Osteoblast (primary cell): ENCODE measurements at regions not wholly inside any gene's neighbourhood (a gene's known extent, or its start where the extent isn't known, plus 50 kb on each side); places are given as distances from the start of the nearest gene placed in this dataset.

Experiments used
- DNase-seq: peaks from one replicate; pipeline ENCODE4 v3.0.0; 2011; ENCODE audit warnings: low spot score, mixed read lengths; ENCODE audit not compliant: insufficient read length; ENCODE audit errors: missing footprints
- H2AFZ ChIP-seq: 2 replicates; pipeline ENCODE4 v1.6.0; 2011; ENCODE audit warnings: mild to moderate bottlenecking, low read length
- H3K27ac ChIP-seq: 2 replicates; pipeline ENCODE4 v1.5.1; 2011; ENCODE audit warnings: mild to moderate bottlenecking, low read depth, low read length, moderate library complexity
- H3K27me3 ChIP-seq: 2 replicates; pipeline ENCODE4 v1.6.0; 2012; ENCODE audit warnings: mild to moderate bottlenecking, control low read depth, inconsistent platforms, low read length, moderate library complexity; ENCODE audit not compliant: insufficient read depth
- H3K36me3 ChIP-seq: 2 replicates; pipeline ENCODE4 v1.5.1; 2011; ENCODE audit warnings: mild to moderate bottlenecking, low read length, control low read depth, moderate library complexity; ENCODE audit not compliant: insufficient read depth
- H3K4me1 ChIP-seq: 2 replicates; pipeline ENCODE4 v1.5.1; 2011; ENCODE audit warnings: mild to moderate bottlenecking, low read length, control low read depth, moderate library complexity; ENCODE audit not compliant: insufficient read depth
- H3K4me2 ChIP-seq: 2 replicates; pipeline ENCODE4 v1.6.0; 2011; ENCODE audit warnings: mild to moderate bottlenecking, low read length; ENCODE audit not compliant: insufficient read depth
- H3K4me3 ChIP-seq: fragments of 200-600 bp; sonication (generic); 3 replicates; pipeline ENCODE4 v1.5.1; 2012; ENCODE audit warnings: mild to moderate bottlenecking, low read length, inconsistent platforms; ENCODE audit not compliant: insufficient read depth
- H3K79me2 ChIP-seq: 2 replicates; pipeline ENCODE4 v1.6.0; 2012; ENCODE audit warnings: mild to moderate bottlenecking, low read length, control low read depth, inconsistent platforms; ENCODE audit not compliant: insufficient read depth
- H3K9me3 ChIP-seq: 2 replicates; pipeline ENCODE4 v1.5.1; 2011; ENCODE audit warnings: low read depth, low read length, control low read depth
- H4K20me1 ChIP-seq: 2 replicates; pipeline ENCODE4 v1.6.0; 2012; ENCODE audit warnings: mild to moderate bottlenecking, low read length, control low read depth; ENCODE audit not compliant: insufficient read depth
- CTCF ChIP-seq: IDR thresholded peaks from 2 replicates; pipeline ENCODE4 v1.5.1; 2011; ENCODE audit warnings: mild to moderate bottlenecking, low read depth, low read length, moderate library complexity; ENCODE audit errors: extremely low read depth

GRCh38 chr7:94173436-94173835, 169.3 kb upstream of the BET1 start:
- Histone ChIP-seq H3K9me3 (no peaks in the 10 kb centered on the region), H3K27ac (no peak overlapping the region), H2AFZ (no peak overlapping the region), H3K4me3 (no peak overlapping the region), H3K4me2 (no peak overlapping the region), H4K20me1 (no peaks in the 10 kb centered on the region), H3K36me3 (no peaks in the 10 kb centered on the region), H3K79me2 (no peaks in the 10 kb centered on the region), H3K27me3 (no peaks in the 10 kb centered on the region), H3K4me1 (no peaks in the 10 kb centered on the region)
- TF ChIP-seq CTCF, result no peak
- no peak for DNase-seq

GRCh38 chr7:94174375-94174774, 170.2 kb upstream of the BET1 start:
- Histone ChIP-seq H2AFZ (no peak overlapping the region), H3K36me3 (no peaks in the 10 kb centered on the region), H3K4me1 (no peaks in the 10 kb centered on the region), H3K4me2 (no peak overlapping the region), H3K79me2 (no peaks in the 10 kb centered on the region), H3K4me3 (no peak overlapping the region), H3K27me3 (no peaks in the 10 kb centered on the region), H3K9me3 (no peaks in the 10 kb centered on the region), H3K27ac (no peak overlapping the region), H4K20me1 (no peaks in the 10 kb centered on the region)
- TF ChIP-seq CTCF, result no peak
- no peak for DNase-seq

GRCh38 chr7:94174956-94175355, 170.8 kb upstream of the BET1 start:
- H3K27me3 ChIP-seq, result no peaks in the 10 kb centered on the region
- no peaks in the 10 kb centered on the region for H3K4me1 ChIP-seq
- H3K79me2 ChIP-seq, result no peaks in the 10 kb centered on the region
- no peak overlapping the region for H3K4me2 ChIP-seq
- no peaks in the 10 kb centered on the region for H3K9me3 ChIP-seq
- TF ChIP-seq CTCF, result no peak
- H3K27ac ChIP-seq, result no peak overlapping the region
- no peaks in the 10 kb centered on the region for H3K36me3 ChIP-seq
- no peak overlapping the region for H2AFZ ChIP-seq
- no peak overlapping the region for H3K4me3 ChIP-seq
- H4K20me1 ChIP-seq, result no peaks in the 10 kb centered on the region
- no peak for DNase-seq

GRCh38 chr7:94176694-94177200, 172.6 kb upstream of the BET1 start:
- no peak overlapping the region for H3K4me2 ChIP-seq
- no peak overlapping the region for H3K4me3 ChIP-seq
- no peak for TF ChIP-seq CTCF
- peaks cover 1% of the 10 kb centered on the region for H3K4me1 ChIP-seq
- H3K27ac ChIP-seq, result no peak overlapping the region
- no peaks in the 10 kb centered on the region for H3K9me3 ChIP-seq
- no peaks in the 10 kb centered on the region for H3K36me3 ChIP-seq
- DNase-seq, result no peak
- H4K20me1 ChIP-seq, result no peaks in the 10 kb centered on the region
- H2AFZ ChIP-seq, result no peak overlapping the region
- no peaks in the 10 kb centered on the region for H3K79me2 ChIP-seq
- H3K27me3 ChIP-seq, result no peaks in the 10 kb centered on the region
